Skeletal muscle satellite cell (primary cell): ENCODE measurements at regions not wholly inside any gene's neighbourhood (a gene's known extent, or its start where the extent isn't known, plus 50 kb on each side); places are given as distances from the start of the nearest gene placed in this dataset.

Source experiments
- H3K27me3 ChIP-seq: 2 replicates; pipeline ENCODE4 v1.7.0; 2013; ENCODE audit warnings: low read length; ENCODE audit not compliant: control insufficient read depth, insufficient read depth
- H3K36me3 ChIP-seq: 2 replicates; pipeline ENCODE4 v1.7.0; 2013; ENCODE audit warnings: mild to moderate bottlenecking, control low read depth, low read length; ENCODE audit not compliant: insufficient read depth
- H3K4me1 ChIP-seq: 2 replicates; pipeline ENCODE4 v1.7.0; 2013; ENCODE audit warnings: low read length; ENCODE audit not compliant: control insufficient read depth, insufficient read depth
- H3K4me2 ChIP-seq: 2 replicates; pipeline ENCODE4 v1.7.0; 2013; ENCODE audit warnings: mild to moderate bottlenecking, low read length
- H3K4me3 ChIP-seq: 2 replicates; pipeline ENCODE4 v1.7.0; 2013; ENCODE audit warnings: low read length
- H3K9ac ChIP-seq: 2 replicates; pipeline ENCODE4 v1.7.0; 2013; ENCODE audit warnings: mild to moderate bottlenecking, low read depth, low read length, moderate library complexity
- H3K9me3 ChIP-seq: replicated peaks from 2 replicates; pipeline ENCODE4 v1.7.0; 2013; ENCODE audit warnings: mild to moderate bottlenecking, control low read depth, low read length

DNA sequence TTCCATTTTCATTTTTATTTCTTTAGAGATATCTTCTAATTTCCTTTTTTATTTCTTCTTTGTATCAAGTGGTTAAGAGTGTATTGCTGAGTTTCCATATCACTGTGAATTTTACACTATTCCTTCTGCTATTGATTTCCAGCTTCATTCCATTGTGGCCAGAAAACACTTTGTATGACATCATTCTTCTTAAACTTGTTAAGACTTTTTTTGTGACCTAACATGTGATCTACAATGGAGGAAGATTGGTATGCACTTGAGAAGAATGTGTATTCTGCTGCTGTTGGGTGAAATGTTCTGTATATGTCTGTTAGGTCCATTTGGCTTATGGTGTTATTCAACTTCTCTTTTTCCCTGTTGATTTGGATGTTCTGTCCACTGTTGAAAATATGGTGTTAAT, 274.2 kb upstream of the PUM3 start:
- Histone ChIP-seq H3K9me3 (no peaks in the 10 kb centered on the region), H3K9ac (no peak overlapping the region), H3K4me2 (no peak overlapping the region)

DNA sequence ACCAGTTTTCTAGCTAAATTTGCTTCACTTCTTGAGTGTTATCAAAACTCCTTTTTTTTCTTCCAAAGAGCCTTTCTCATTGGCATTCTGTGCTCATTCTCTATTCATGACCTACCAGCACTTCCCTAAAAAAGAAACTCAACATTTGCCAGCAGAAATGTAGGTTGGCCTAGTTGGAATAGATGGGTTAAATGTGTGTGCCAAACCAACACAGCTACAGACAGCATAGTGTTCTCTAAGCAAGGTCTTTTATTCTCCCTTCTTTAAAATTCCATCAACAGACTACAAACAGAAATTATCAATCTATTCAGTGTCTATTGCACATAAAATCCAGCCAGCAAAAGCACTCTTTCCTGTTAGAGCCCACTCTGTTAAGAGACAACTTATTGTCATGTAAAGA, 255.8 kb upstream of the PUM3 start:
- no peaks in the 10 kb centered on the region for H3K9me3 ChIP-seq
- no peaks in the 10 kb centered on the region for H3K36me3 ChIP-seq
- H3K4me1 ChIP-seq: no peaks in the 10 kb centered on the region
- H3K4me3 ChIP-seq: no peak overlapping the region
- H3K4me2 ChIP-seq: no peak overlapping the region
- H3K9ac ChIP-seq: no peak overlapping the region
- H3K27me3 ChIP-seq: no peaks in the 10 kb centered on the region

More for the DNA sequence above, 274.2 kb upstream of the PUM3 start:
- Histone ChIP-seq H3K36me3 (no peaks in the 10 kb centered on the region), H3K27me3 (no peaks in the 10 kb centered on the region), H3K4me3 (no peak overlapping the region), H3K4me1 (no peaks in the 10 kb centered on the region)

DNA sequence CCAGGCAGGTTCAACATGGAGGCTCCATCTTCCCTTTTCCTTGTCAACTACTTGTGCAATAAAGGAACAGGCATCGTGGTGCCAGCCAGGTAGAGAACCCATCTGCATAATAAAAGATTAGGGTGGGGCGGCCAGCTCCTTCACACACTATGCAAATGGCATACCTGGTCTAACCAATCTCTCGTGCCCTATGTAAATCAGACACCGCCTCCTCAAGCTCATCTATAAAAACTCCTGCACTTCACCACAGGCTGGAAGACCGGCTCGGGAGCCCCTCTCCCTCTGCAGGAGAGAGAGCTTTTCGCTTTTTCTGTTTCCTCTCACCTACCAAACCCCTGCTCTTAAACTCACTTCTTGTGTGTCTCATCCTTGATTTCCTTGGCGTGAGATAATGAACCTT, 244.3 kb upstream of the PUM3 start:
- H3K4me3 ChIP-seq: no peak overlapping the region
- H3K9ac ChIP-seq: no peak overlapping the region
- H3K9me3 ChIP-seq: no peaks in the 10 kb centered on the region
- H3K4me1 ChIP-seq: no peaks in the 10 kb centered on the region
- H3K27me3 ChIP-seq: no peaks in the 10 kb centered on the region
- H3K36me3 ChIP-seq: no peaks in the 10 kb centered on the region
- H3K4me2 ChIP-seq: no peak overlapping the region

DNA sequence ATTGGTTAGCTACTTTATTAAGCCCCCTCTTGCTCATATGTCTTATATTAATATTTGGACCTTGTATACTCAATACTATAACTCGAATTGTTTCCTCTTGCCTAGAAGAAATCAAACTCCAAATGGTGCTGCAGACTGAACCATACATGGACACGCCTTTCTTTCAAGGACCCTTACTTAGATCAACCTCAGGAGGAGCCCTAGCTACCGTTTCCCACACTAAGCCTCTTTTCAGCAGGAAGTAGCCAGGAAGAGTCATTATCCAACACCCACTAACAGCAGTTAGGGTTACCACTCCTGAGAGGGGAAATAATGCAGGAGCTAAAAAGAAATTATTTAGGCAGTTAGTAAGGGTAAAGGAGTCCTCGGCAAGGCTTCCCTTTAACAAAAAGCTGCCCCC, 243.8 kb upstream of the PUM3 start:
- Histone ChIP-seq H3K4me1 (no peaks in the 10 kb centered on the region), H3K9me3 (no peaks in the 10 kb centered on the region), H3K9ac (no peak overlapping the region), H3K36me3 (no peaks in the 10 kb centered on the region), H3K4me2 (no peak overlapping the region), H3K27me3 (no peaks in the 10 kb centered on the region), H3K4me3 (no peak overlapping the region)

DNA sequence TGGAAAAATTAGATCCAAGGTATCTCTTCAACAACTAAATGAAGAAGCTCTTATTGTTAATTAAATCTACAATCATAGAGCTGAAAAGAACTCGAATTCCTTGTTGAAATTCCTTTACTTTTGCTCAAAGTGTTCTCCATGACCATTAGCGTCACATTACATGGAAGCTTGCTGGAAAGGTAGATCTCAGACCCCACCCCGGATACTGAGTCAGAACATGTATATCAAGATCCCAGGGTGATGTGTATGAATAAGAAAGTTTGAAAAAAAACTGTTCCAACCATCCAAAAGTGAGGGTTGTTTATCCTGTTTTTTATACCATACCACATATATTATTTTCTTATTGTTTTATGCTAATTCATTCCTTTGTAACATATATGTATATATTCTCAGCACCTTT, 237.1 kb upstream of the PUM3 start:
- Histone ChIP-seq H3K4me3 (no peak overlapping the region), H3K9me3 (no peaks in the 10 kb centered on the region), H3K4me2 (no peak overlapping the region), H3K9ac (no peak overlapping the region), H3K36me3 (no peaks in the 10 kb centered on the region), H3K27me3 (no peaks in the 10 kb centered on the region), H3K4me1 (no peaks in the 10 kb centered on the region)

DNA sequence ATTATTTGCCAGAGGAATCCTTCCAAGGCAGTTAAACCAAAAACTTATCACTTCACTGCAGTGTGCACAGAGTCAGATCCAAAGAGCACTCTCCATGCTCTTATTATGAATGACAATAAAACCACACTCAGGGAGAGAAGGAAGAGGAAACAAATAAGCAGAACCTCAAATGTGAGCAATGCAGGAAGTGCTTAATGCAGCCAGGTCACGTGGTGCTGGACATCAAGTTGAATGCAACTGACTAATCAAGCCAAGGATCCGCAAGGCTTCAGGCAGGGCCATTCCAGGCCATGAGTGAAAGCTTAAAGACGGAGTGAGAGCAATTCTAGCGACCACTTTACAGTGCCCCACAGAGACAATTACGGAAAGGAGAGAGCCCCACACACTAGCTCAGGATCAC, 230.4 kb upstream of the PUM3 start:
- Histone ChIP-seq H3K27me3 (no peaks in the 10 kb centered on the region), H3K4me1 (no peaks in the 10 kb centered on the region), H3K36me3 (no peaks in the 10 kb centered on the region), H3K4me2 (no peak overlapping the region), H3K9ac (no peak overlapping the region), H3K4me3 (no peak overlapping the region), H3K9me3 (no peaks in the 10 kb centered on the region)

DNA sequence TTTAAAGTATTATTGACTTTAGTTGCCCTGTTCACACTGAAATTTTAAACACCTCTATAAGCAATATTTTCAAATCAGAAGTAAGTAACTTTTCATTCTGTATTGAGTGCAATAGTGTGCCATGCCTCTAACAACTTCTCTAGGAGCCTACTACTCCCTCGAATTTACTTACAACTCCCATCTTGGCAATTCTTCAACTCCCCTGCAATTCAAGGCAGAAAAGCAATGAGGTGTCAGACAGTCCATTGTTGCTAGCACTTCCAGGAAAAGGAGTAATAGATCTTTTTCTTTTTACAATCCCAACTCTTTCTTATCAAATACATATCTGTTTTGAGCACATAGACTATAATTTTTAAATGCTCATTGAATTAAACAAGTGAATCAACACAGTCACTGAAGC, 222.7 kb upstream of the PUM3 start:
- no peaks in the 10 kb centered on the region for H3K9me3 ChIP-seq
- H3K4me2 ChIP-seq: no peak overlapping the region
- no peaks in the 10 kb centered on the region for H3K36me3 ChIP-seq
- no peaks in the 10 kb centered on the region for H3K4me1 ChIP-seq
- H3K4me3 ChIP-seq: no peak overlapping the region
- H3K9ac ChIP-seq: no peak overlapping the region
- peaks cover 4% of the 10 kb centered on the region for H3K27me3 ChIP-seq

DNA sequence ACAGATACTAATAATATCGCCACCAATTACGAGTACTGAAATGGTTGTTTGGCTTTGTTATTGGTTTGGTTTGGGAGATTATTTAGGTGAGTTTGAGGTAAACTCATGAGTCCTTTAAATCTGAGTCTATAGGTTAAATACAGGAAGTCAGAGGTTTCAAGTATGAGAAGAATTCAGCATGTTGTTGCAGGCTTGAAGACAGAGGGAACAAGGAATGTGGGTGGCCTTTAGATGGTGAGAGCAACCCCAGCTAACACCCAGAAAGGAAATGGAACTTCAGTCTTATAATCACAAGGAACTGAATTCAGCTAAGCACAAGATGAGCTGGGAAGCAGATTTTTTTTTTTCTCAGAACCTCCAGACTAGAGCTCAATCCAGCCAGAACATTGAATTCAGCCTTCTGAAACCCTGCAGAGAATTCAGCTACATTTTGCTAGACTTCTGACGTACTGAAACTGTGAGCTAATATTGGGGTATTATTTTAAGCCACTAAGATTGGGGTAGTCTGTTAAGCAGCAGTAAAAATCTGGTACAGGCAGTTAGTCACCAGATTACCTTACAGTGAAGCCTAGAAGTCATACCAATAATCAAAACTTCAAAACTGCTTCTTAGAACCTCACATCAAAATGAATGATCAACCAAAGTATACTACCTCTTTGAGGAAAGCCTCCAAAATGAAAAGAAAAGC, 216.0 kb upstream of the PUM3 start:
- H3K4me2 ChIP-seq: no peak overlapping the region
- no peaks in the 10 kb centered on the region for H3K36me3 ChIP-seq
- H3K9ac ChIP-seq: no peak overlapping the region
- H3K4me1 ChIP-seq: no peaks in the 10 kb centered on the region
- peaks cover 4% of the 10 kb centered on the region for H3K27me3 ChIP-seq
- no peak overlapping the region for H3K4me3 ChIP-seq
- no peaks in the 10 kb centered on the region for H3K9me3 ChIP-seq

DNA sequence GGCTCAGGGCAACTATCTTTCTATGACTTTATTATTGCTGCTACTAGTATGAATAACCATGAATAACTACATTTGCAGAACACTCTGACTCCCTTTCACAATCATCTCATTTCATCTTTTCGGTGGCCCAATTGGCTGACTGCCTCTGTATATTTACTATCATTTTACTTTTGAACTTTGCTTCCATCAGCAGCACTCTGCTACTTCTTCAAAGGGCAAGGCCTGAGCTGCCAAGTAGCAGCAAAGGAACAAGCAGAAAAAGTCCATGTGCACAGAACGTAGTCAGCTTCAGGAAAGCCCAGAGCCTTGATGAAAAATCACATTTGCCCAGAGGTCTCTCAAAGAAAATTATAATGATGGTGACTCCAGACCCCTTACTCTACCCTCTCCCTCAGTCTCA, 214.5 kb upstream of the PUM3 start:
- Histone ChIP-seq H3K36me3 (no peaks in the 10 kb centered on the region), H3K4me2 (no peak overlapping the region)

DNA sequence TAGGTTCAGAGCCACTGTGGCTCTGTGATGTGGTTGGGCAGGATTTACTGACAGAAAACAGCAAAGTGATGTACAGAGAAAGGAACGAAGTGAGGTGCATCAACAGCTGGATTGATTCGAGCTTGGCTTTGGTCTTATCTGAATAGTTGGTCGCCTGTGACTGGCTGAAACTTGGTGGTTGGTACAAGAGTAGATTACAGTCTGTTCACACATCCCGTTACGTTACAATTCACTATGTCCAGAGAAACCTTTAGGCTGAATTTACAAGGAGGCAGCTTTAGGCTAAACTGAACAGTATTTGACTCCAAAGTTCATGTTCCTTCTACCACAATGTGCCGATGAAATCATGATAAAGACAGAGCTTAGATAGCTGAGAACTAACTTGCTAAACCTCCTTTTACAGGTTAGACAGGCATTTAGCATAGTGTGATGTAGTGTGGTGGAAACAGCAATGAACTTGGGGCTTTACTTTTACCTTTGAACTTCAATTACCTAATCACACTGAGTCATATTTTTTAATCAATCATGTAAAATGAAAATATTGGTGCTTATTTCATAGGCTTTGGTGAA, 210.2 kb upstream of the PUM3 start:
- Histone ChIP-seq H3K9me3 (no peaks in the 10 kb centered on the region), H3K36me3 (no peaks in the 10 kb centered on the region), H3K4me1 (no peaks in the 10 kb centered on the region), H3K27me3 (no peaks in the 10 kb centered on the region), H3K9ac (no peak overlapping the region), H3K4me2 (no peak overlapping the region), H3K4me3 (no peak overlapping the region)

More for the DNA sequence above, 214.5 kb upstream of the PUM3 start:
- H3K4me3 ChIP-seq: no peak overlapping the region
- H3K27me3 ChIP-seq: peaks cover under 1% of the 10 kb centered on the region
- no peaks in the 10 kb centered on the region for H3K4me1 ChIP-seq
- no peaks in the 10 kb centered on the region for H3K9me3 ChIP-seq
- H3K9ac ChIP-seq: no peak overlapping the region

DNA sequence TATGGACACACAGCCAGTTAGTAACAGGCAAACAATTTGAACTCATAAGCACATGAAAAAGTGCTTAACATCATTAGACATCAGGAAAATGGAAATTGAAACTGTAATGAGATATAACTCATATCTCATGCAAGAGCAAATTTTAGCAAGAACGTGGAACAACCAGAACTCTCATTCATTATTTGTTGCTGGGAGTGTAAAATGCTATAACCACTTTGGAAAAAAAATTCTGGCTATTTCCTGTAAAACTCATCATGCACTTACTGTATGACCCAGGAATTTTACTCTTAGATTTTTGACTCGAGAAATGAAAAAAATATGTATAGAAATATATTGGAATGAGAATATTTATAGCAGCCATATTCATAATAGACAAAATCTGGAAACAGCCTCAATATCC, 205.7 kb upstream of the PUM3 start:
- Histone ChIP-seq H3K9me3 (no peaks in the 10 kb centered on the region), H3K27me3 (no peaks in the 10 kb centered on the region), H3K36me3 (no peaks in the 10 kb centered on the region), H3K9ac (no peak overlapping the region), H3K4me2 (no peak overlapping the region), H3K4me3 (no peak overlapping the region), H3K4me1 (no peaks in the 10 kb centered on the region)

DNA sequence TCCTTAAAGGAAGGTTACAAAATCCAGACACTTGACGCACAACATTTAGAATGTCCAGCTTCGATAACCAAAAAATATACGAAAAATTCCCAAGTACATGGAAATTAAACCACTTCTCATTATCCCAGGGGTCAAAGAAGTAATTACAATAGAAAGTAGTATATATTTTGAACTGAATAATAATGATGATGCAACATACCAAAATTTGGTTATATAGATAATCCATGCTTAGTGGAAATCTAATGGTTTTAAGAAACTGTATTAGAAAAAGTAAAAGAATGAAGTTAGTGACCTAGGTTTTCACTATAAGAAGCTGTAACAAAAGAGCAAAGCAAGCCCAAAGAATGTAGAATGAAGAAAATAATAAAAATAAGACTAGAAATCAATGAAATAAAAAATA, 204.0 kb upstream of the PUM3 start:
- Histone ChIP-seq H3K36me3 (no peaks in the 10 kb centered on the region), H3K4me2 (no peak overlapping the region), H3K9me3 (no peaks in the 10 kb centered on the region), H3K4me3 (no peak overlapping the region), H3K9ac (no peak overlapping the region), H3K27me3 (no peaks in the 10 kb centered on the region), H3K4me1 (peaks cover 11% of the 10 kb centered on the region)
